SKM-1 (cell line): ENCODE measurements at regions not wholly inside any gene's neighbourhood (a gene's known extent, or its start where the extent isn't known, plus 50 kb on each side); places are given as distances from the start of the nearest gene placed in this dataset.

ENCODE experiments used
- DNase-seq: peaks from one replicate; lab custom pipeline; 2025; ENCODE audit not compliant: unreplicated experiment; lab: John Stamatoyannopoulos, UW

DNA sequence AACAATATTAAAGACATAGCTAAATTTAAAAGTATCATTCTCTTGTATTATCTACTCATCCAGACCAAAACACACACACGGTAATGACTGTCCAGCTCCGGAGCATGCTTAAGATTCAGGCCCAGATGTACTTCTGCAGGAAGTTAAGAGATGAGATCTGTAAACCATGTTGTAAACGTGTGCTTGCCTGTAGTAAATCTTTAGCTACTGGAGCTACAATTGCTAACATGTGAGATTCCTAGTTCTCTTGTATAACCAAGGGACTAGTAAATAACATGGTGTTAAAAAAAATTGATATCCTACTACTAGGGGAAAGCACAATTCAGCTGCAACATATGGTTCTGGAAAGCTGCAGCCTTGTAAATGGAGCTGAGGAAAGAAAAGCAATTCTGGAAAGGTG, 651.7 kb upstream of the CCDC54 start:
- DNase-seq = no peak

DNA sequence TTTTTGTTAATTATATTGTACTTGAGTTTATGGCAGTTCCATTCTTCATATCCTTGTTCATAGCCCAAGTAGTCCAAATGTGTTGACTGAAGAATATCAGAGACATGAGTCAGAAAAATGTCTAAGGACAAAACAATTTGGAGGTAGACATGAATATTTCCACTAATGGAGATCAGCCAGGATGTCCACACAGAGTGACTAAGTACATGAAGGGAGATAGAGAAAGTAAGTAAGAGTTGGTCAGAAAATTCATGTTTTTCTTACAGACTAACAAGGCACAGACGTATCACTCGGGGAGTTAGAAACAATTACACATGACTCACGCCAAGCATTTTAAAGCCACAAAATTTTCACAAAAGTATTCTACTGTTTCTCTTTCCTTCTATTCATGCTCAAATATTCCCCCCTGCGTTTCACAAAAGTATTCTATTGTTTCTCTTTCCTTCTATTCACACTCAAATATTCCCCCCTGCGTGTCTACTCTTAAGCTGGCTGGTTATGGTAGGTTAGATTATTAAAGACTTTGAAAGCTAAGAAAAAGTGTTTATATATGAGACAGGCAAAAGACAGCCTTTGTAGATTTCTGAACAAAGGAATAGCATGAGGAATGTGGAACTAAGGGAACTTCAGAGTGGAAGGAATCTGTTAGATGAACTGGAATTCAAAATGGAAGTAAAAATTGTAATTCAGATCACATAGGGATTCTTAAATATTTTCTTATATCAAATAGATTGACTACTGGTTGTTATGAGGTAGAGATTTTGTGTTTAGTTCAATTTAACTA, 648.7 kb upstream of the CCDC54 start:
- no peak for DNase-seq

GRCh38 chr3:106729481-106729880, 647.8 kb upstream of the CCDC54 start:
- no peak for DNase-seq

- DNase-seq = no peak
Observed at GRCh38 chr3:106731230-106731629, 646.0 kb upstream of the CCDC54 start.

- DNase-seq = no peak
Observed at GRCh38 chr3:106734712-106735111, 642.5 kb upstream of the CCDC54 start.

DNA sequence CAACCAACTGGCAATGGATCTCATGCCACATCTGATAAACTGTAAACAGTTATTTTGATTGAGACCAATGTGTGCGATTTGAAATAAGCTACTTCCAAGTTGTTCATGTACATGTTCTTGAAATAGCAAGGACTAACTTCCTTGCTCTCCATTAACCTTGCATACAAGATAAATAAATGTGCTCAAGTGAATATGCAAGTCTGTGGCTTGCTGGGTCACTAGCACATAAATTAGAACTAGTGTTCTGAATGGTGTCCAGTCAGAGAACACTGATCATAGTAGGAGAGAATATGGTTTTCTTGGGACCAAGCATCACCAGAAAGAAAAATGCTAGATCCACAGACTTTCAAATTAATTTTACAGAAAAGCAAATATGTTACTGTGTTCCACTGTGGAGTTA, 640.0 kb upstream of the CCDC54 start:
- no peak for DNase-seq

GRCh38 chr3:106740116-106740515, 637.1 kb upstream of the CCDC54 start:
- DNase-seq = no peak

DNA sequence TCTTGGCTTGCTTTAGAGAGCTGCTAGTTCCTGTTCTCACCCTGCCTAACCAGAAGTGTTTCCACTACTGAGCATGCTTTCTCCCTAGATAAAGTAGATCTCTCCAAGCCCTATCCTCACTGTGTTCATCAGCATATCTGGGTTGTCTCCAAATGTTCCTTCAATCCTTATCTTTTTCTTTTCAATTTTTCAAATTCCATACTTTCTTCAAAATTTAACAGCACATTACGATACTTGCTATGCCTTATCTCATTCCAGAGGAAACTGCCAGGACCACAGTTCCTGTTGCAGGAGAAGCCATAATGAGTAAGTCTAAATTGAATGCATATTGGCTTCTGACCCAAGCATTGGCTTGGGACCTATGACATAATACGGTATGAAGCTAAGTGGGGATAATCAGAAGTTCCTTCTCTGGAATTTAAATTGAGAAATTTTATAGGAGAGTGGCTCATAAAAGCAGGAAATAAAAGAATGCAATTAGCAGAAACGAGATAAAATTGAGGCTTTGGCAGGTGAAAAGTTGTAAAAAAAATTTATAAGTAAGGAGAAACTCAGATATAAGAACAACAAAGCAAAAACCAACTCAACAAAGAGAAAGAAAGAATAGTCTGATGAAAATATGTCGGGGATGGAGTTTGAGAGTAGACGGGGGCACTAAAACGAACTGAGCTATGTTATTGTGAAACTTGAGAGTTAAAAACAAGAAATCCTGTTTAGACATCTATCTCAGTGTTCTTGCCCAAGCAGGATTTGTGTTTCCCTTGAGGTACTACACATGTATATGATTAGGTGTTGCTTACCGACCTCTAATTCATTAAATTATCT, 631.7 kb upstream of the CCDC54 start:
- no peak for DNase-seq

DNA sequence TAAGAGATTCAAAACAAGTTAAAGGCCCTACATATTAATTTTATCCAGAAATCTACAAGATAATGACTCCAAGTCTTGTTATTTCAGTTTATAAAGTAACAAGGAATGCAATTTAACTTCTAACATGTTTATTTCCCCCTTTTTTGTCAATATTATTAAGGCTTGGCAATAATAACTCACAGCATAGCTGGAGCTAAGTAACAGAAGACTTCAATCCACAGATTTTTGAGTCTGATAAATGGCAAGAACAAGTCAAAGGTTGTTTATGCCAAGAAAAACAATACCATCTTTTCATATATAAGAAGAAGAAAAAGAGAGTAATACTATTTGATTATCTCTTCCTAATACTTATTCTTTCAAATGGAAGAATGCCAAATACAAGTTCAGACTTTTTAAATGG, 631.0 kb upstream of the CCDC54 start:
- no peak for DNase-seq

- DNase-seq = no peak
Observed at GRCh38 chr3:106748472-106749262, 628.6 kb upstream of the CCDC54 start.

DNA sequence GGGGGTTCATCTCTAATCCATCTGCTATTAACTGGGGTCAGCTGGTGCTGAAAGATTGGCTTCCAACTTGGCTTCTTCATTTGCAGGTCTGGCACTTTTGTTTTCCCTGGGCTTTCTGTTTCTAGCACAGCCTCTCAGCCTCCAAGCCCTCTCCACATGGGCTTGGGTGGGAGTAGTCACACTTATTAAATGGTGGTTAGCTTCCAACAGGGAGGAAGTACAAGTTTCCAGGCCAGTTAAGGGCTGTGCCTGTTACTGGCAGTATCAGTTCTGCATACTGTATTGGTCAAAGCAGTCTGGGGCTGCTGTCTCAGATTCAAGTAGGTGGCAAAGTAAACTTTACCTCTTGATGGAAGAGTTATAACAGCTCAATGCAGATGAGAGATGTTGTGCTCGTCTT, 627.1 kb upstream of the CCDC54 start:
- no peak for DNase-seq

GRCh38 chr3:106755336-106755735, 621.9 kb upstream of the CCDC54 start:
- DNase-seq = no peak

GRCh38 chr3:106756901-106757300, 620.3 kb upstream of the CCDC54 start:
- DNase-seq = no peak

DNA sequence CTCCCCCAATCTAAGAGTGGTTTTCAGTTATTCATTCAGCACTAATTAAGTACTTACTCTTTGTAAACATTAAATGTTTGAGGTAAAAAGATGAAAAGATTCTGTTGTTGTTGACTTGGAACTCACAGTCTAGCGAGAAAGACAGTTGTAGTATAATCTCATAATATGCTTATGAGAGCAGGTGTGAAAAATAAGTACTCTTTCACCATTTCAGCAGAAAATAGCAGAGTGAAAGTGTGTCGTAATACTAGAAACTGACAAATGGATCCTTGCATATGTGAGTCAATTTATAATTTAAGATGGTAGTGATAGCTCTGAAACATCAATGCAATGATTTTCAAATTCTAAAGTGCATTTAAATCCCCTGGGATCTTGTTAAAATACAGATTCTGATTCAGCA, 618.8 kb upstream of the CCDC54 start:
- DNase-seq = no peak

- DNase-seq = no peak
Observed at GRCh38 chr3:106759731-106760130, 617.5 kb upstream of the CCDC54 start.

DNA sequence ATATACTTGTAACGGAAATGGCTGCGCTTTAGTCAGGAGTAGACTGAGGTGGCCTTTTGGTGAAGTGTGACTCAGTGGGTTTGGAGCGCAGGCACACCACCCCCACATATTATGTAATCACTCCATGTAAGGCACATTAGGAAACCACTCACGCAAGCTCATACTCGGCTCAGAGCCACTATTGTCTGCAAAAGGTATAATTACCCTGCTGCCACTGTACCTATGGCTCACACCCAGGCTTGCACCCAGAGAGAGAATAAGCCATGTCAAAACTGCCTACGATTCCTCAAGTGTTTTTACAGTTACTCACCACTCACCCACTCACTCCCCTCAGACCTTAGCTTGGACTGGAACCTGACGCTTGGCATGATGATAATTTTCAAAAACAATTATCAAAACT, 611.9 kb upstream of the CCDC54 start:
- DNase-seq = no peak

- no peak for DNase-seq
Observed at GRCh38 chr3:106768941-106769480, 608.2 kb upstream of the CCDC54 start.

GRCh38 chr3:106773795-106774194, 603.4 kb upstream of the CCDC54 start:
- DNase-seq = no peak

- no peak for DNase-seq
Observed at GRCh38 chr3:106783231-106783630, 594.0 kb upstream of the CCDC54 start.

- DNase-seq = no peak
Observed at GRCh38 chr3:106789276-106789675, 588.0 kb upstream of the CCDC54 start.

- no peak for DNase-seq
Observed at GRCh38 chr3:106792716-106793115, 584.5 kb upstream of the CCDC54 start.
